Astrocyte (in vitro differentiated cells and primary cell): ENCODE measurements at regions not wholly inside any gene's neighbourhood (a gene's known extent, or its start where the extent isn't known, plus 50 kb on each side); places are given as distances from the start of the nearest gene placed in this dataset.

ENCODE experiments used
- EZH2 ChIP-seq: IDR thresholded peaks from 2 replicates; pipeline ENCODE4 v1.6.1; 2012; ENCODE audit warnings: mild to moderate bottlenecking, low read length, inconsistent platforms; ENCODE audit not compliant: insufficient read depth
- TF ChIP-seq, protein P1 (sequence below): IDR thresholded peaks from 2 replicates; pipeline ENCODE4 v1.5.1; 2011; ENCODE audit warnings: low read depth, mild to moderate bottlenecking, inconsistent platforms, low read length, moderate library complexity; ENCODE audit not compliant: insufficient read depth

DNA sequence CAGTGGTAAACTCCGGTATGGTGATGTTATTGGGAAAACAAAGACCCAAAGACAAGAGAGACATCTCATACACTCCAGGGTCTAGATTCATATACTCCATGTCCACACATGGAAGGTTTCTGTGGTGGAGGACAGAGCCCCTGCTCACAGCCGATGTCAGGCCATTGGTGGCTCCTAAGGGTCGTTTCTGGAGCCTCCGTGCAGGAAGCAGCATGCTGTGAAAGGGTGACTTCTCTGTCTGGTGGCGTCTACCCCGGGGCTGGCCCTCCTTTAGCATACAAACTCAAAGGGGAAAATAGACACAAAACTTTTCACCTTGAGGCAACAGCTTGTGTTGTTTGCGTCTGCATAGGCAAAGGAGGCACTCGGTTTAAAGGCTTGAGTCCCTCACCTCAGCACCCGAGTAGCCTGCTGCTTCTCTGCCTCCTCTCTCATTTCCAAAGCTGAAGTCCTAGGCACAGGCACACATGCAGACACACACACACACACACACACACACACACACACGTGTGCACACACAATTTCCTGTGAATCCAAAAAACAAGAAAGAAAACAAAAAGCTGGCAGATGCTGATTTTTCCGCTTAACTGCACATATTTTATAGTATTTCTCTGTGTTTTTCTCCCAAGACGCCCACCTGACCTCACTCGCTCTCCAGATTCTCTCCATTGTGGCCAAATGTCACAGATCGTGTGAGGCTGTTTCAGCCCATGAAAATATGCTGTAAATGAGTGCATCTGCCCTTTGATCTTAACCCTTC lies 601.4 kb upstream of the MGMT start:
- TF ChIP-seq, protein P1, sequence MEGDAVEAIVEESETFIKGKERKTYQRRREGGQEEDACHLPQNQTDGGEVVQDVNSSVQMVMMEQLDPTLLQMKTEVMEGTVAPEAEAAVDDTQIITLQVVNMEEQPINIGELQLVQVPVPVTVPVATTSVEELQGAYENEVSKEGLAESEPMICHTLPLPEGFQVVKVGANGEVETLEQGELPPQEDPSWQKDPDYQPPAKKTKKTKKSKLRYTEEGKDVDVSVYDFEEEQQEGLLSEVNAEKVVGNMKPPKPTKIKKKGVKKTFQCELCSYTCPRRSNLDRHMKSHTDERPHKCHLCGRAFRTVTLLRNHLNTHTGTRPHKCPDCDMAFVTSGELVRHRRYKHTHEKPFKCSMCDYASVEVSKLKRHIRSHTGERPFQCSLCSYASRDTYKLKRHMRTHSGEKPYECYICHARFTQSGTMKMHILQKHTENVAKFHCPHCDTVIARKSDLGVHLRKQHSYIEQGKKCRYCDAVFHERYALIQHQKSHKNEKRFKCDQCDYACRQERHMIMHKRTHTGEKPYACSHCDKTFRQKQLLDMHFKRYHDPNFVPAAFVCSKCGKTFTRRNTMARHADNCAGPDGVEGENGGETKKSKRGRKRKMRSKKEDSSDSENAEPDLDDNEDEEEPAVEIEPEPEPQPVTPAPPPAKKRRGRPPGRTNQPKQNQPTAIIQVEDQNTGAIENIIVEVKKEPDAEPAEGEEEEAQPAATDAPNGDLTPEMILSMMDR = no peak
- no peak for TF ChIP-seq EZH2
